GM23338 (cell line): ENCODE measurements at regions not wholly inside any gene's neighbourhood (a gene's known extent, or its start where the extent isn't known, plus 50 kb on each side); places are given as distances from the start of the nearest gene placed in this dataset.

Experiments used
- ATAC-seq: fragments of 200-7000 bp; cut with Tn5 transposase; 3 replicates; pipeline ENCODE4 v1.9.1; 2020
- DNase-seq: peaks from one replicate; pipeline ENCODE4 v3.0.0-alpha.2; 2015; ENCODE audit warnings: low spot score
- H2AFZ ChIP-seq: fragments of 200-600 bp; sonication (generic); 2 replicates; pipeline ENCODE4 v1.8.0; 2016; ENCODE audit warnings: antibody characterized with exemption, mild to moderate bottlenecking, moderate library complexity
- H3F3A ChIP-seq: fragments of 200-600 bp; sonication (generic); replicated peaks from 2 replicates; pipeline ENCODE4 v1.8.0; 2017; ENCODE audit warnings: antibody characterized with exemption, mixed run types, low read depth
- H3K27ac ChIP-seq: fragments of 200-600 bp; sonication (generic); 2 replicates; pipeline ENCODE4 v1.6.1; 2016; ENCODE audit warnings: low read depth
- H3K27me3 ChIP-seq: fragments of 200-600 bp; sonication (generic); 2 replicates; pipeline ENCODE4 v1.8.0; 2016; ENCODE audit warnings: mild to moderate bottlenecking, mixed run types, moderate library complexity; ENCODE audit not compliant: insufficient read depth
- H3K36me3 ChIP-seq: fragments of 200-600 bp; sonication (generic); 2 replicates; pipeline ENCODE4 v1.8.0; 2016; ENCODE audit warnings: mild to moderate bottlenecking; ENCODE audit not compliant: insufficient read depth
- H3K4me1 ChIP-seq: fragments of 200-600 bp; sonication (generic); 2 replicates; pipeline ENCODE4 v1.8.0; 2016; ENCODE audit warnings: mild to moderate bottlenecking, moderate library complexity; ENCODE audit not compliant: insufficient read depth
- H3K4me2 ChIP-seq: fragments of 200-600 bp; sonication (generic); 2 replicates; pipeline ENCODE4 v1.7.1; 2017; ENCODE audit warnings: mixed run types
- H3K4me3 ChIP-seq: fragments of 200-600 bp; sonication (generic); 2 replicates; pipeline ENCODE4 v1.6.1; 2016; ENCODE audit warnings: mixed run types
- H3K79me2 ChIP-seq: fragments of 200-600 bp; sonication (generic); replicated peaks from 2 replicates; pipeline ENCODE4 v1.8.0; 2017; ENCODE audit warnings: mild to moderate bottlenecking; ENCODE audit not compliant: insufficient read depth
- H3K9me2 ChIP-seq: fragments of 200-600 bp; sonication (generic); 2 replicates; pipeline ENCODE4 v1.8.0; 2017; ENCODE audit not compliant: insufficient read depth
- H4K20me1 ChIP-seq: fragments of 200-600 bp; sonication (generic); replicated peaks from 2 replicates; pipeline ENCODE4 v1.8.0; 2017; ENCODE audit warnings: mild to moderate bottlenecking; ENCODE audit not compliant: insufficient read depth
- H3K27ac Mint-ChIP-seq: 2 replicates; pipeline ENCODE4 v1.8.0; 2020; ENCODE audit warnings: inconsistent platforms, mild to moderate bottlenecking, moderate library complexity, mixed read lengths
- H3K27me3 Mint-ChIP-seq: 3 replicates; pipeline ENCODE4 v1.8.0; 2022; ENCODE audit warnings: low read depth, mild to moderate bottlenecking, moderate library complexity, mixed read lengths, inconsistent platforms; ENCODE audit not compliant: insufficient read depth, poor library complexity
- H3K36me3 Mint-ChIP-seq: 3 replicates; pipeline ENCODE4 v1.8.0; 2021; ENCODE audit warnings: low read depth, mild to moderate bottlenecking, inconsistent platforms, moderate library complexity, mixed read lengths
- H3K4me1 Mint-ChIP-seq: 3 replicates; pipeline ENCODE4 v1.8.0; 2020; ENCODE audit warnings: mild to moderate bottlenecking, inconsistent platforms, mixed read lengths
- H3K4me3 Mint-ChIP-seq: 3 replicates; pipeline ENCODE4 v1.8.0; 2021; ENCODE audit warnings: moderate library complexity, mild to moderate bottlenecking, inconsistent platforms, mixed read lengths
- H3K9me3 Mint-ChIP-seq: 3 replicates; pipeline ENCODE4 v1.8.0; 2020; ENCODE audit warnings: moderate library complexity, mild to moderate bottlenecking, inconsistent platforms, mixed read lengths
- CREB1 ChIP-seq: fragments of 250-450 bp; sonication (Bioruptor Pico); IDR thresholded peaks from 2 replicates; pipeline ENCODE4 v1.5.0; 2020; ENCODE audit warnings: low read depth, mild to moderate bottlenecking, moderate library complexity
- EZH2 ChIP-seq: fragments of 200-600 bp; sonication (generic); IDR thresholded peaks from one replicate; pipeline ENCODE4 v1.8.0; 2017; ENCODE audit warnings: antibody characterized with exemption, mild to moderate bottlenecking, low read depth; ENCODE audit not compliant: unreplicated experiment
- EZH2phosphoT487 ChIP-seq: fragments of 200-600 bp; sonication (generic); IDR thresholded peaks from one replicate; pipeline ENCODE4 v1.8.1; 2018; ENCODE audit warnings: antibody characterized with exemption; ENCODE audit not compliant: unreplicated experiment
- JUNB ChIP-seq: IDR thresholded peaks from one replicate; pipeline ENCODE4 v1.6.1; 2016; ENCODE audit warnings: antibody characterized with exemption; ENCODE audit not compliant: unreplicated experiment
- NANOG ChIP-seq: IDR thresholded peaks from 2 replicates; pipeline ENCODE4 v1.6.1; 2016; ENCODE audit warnings: antibody characterized with exemption, borderline replicate concordance
- POLR2AphosphoS5 ChIP-seq: IDR thresholded peaks from 2 replicates; pipeline ENCODE4 v1.6.1; 2016; ENCODE audit warnings: antibody characterized with exemption, low read depth
- STAT1 ChIP-seq: IDR thresholded peaks from one replicate; pipeline ENCODE4 v1.6.1; 2016; ENCODE audit warnings: antibody characterized with exemption; ENCODE audit not compliant: unreplicated experiment
- ZNF114 ChIP-seq: fragments of 250-450 bp; sonication (Bioruptor Pico); IDR thresholded peaks from 2 replicates; pipeline ENCODE4 v1.5.0; 2020; ENCODE audit warnings: mild to moderate bottlenecking, moderate library complexity
- ZNF331 ChIP-seq: fragments of 250-450 bp; sonication (Bioruptor Pico); IDR thresholded peaks from 2 replicates; pipeline ENCODE4 v1.5.0; 2020; ENCODE audit warnings: low read depth, mild to moderate bottlenecking, moderate library complexity
- TF ChIP-seq, protein P1 (sequence below): IDR thresholded peaks from one replicate; pipeline ENCODE4 v1.6.1; 2018; ENCODE audit warnings: antibody characterized with exemption; ENCODE audit not compliant: unreplicated experiment
- TF ChIP-seq, protein P2 (sequence below), 2 experiments: fragments of 200-600 bp in 1 of 2; sonication (generic) in 1 of 2; conservative IDR thresholded peaks; 2 replicates each; pipeline versions ENCODE4 v1.5.1 to v1.6.1; 2016 to 2017; ENCODE audit warnings: antibody characterized with exemption in 2 of 2, low read depth in 2 of 2, mild to moderate bottlenecking in 2 of 2, moderate library complexity in 1 of 2
- TF ChIP-seq, protein P3 (sequence below): fragments of 250-450 bp; sonication (Bioruptor Pico); IDR thresholded peaks from 2 replicates; pipeline ENCODE4 v1.5.0; 2020; ENCODE audit warnings: mild to moderate bottlenecking, moderate library complexity
- TF ChIP-seq, protein P4 (sequence below): IDR thresholded peaks from 2 replicates; pipeline ENCODE4 v1.6.1; 2016; ENCODE audit warnings: antibody characterized with exemption

DNA sequence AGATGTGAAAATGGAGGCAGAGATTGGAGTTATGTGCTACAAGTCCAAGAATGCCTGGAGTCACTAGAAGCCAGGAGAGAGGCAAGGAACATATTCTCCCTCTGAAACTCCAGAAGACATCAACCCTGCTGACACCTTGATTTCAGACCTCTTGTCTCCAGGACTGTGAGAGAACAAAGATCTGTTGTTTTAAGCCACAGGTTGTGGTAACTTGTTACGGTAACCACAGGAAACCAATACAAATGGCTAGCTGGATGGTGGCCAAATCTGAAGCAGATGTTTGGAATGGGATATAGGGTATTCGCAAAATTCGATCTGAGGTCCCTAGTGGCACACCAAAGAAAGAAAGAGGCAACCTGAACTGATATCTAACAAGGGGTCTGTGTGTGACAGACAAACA, 129.0 kb downstream of the HERPUD2 start (continued):
- TF ChIP-seq, protein P1, sequence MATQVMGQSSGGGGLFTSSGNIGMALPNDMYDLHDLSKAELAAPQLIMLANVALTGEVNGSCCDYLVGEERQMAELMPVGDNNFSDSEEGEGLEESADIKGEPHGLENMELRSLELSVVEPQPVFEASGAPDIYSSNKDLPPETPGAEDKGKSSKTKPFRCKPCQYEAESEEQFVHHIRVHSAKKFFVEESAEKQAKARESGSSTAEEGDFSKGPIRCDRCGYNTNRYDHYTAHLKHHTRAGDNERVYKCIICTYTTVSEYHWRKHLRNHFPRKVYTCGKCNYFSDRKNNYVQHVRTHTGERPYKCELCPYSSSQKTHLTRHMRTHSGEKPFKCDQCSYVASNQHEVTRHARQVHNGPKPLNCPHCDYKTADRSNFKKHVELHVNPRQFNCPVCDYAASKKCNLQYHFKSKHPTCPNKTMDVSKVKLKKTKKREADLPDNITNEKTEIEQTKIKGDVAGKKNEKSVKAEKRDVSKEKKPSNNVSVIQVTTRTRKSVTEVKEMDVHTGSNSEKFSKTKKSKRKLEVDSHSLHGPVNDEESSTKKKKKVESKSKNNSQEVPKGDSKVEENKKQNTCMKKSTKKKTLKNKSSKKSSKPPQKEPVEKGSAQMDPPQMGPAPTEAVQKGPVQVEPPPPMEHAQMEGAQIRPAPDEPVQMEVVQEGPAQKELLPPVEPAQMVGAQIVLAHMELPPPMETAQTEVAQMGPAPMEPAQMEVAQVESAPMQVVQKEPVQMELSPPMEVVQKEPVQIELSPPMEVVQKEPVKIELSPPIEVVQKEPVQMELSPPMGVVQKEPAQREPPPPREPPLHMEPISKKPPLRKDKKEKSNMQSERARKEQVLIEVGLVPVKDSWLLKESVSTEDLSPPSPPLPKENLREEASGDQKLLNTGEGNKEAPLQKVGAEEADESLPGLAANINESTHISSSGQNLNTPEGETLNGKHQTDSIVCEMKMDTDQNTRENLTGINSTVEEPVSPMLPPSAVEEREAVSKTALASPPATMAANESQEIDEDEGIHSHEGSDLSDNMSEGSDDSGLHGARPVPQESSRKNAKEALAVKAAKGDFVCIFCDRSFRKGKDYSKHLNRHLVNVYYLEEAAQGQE, result no peak

DNA sequence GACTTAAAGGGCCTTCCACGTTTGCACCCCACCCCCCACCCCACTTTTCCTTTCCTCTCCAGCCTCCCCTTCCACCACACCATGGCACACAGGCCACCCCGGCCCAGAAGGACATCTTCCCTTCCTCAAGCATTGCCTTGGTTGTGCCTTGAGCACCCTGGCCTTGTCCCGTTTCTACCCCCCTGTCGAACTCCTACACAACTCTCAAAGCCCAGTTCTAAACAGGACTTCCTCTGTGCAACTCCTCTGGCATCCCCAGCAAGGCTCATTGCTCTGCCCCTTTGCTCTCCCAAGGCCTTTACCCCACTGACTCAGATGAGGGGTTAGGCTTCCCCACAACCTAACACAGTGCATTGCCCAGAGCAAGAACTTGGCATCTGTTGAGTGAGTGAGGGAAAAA, 136.1 kb downstream of the HERPUD2 start:
- Histone ChIP-seq H4K20me1 (no peaks in the 10 kb centered on the region), H3K9me2 (no peaks in the 10 kb centered on the region), H3K79me2 (no peaks in the 10 kb centered on the region), H2AFZ (no peak overlapping the region), H3K36me3 (no peaks in the 10 kb centered on the region), H3K27me3 (no peaks in the 10 kb centered on the region), H3K4me2 (no peak overlapping the region), H3F3A (no peaks in the 10 kb centered on the region), H3K4me3 (no peak overlapping the region), H3K27ac (no peak overlapping the region), H3K4me1 (no peaks in the 10 kb centered on the region)
- H3K27ac Mint-ChIP-seq, result no peak overlapping the region
- H3K4me3 Mint-ChIP-seq, result no peak overlapping the region
- no peaks in the 10 kb centered on the region for H3K27me3 Mint-ChIP-seq
- H3K4me1 Mint-ChIP-seq, result no peaks in the 10 kb centered on the region
- H3K9me3 Mint-ChIP-seq, result no peaks in the 10 kb centered on the region
- no peaks in the 10 kb centered on the region for H3K36me3 Mint-ChIP-seq
- no peak for DNase-seq
- no peak for ATAC-seq
- TF ChIP-seq EZH2phosphoT487 (no peak), JUNB (no peak), CREB1 (CRISPR knock-in tag) (no peak), NANOG (no peak), POLR2AphosphoS5 (no peak), STAT1 (no peak), EZH2 (no peak), ZNF331 (CRISPR knock-in tag) (no peak), ZNF114 (CRISPR knock-in tag) (no peak)
- TF ChIP-seq, protein P2, sequence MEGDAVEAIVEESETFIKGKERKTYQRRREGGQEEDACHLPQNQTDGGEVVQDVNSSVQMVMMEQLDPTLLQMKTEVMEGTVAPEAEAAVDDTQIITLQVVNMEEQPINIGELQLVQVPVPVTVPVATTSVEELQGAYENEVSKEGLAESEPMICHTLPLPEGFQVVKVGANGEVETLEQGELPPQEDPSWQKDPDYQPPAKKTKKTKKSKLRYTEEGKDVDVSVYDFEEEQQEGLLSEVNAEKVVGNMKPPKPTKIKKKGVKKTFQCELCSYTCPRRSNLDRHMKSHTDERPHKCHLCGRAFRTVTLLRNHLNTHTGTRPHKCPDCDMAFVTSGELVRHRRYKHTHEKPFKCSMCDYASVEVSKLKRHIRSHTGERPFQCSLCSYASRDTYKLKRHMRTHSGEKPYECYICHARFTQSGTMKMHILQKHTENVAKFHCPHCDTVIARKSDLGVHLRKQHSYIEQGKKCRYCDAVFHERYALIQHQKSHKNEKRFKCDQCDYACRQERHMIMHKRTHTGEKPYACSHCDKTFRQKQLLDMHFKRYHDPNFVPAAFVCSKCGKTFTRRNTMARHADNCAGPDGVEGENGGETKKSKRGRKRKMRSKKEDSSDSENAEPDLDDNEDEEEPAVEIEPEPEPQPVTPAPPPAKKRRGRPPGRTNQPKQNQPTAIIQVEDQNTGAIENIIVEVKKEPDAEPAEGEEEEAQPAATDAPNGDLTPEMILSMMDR (conservative IDR thresholded peaks at IDR 0.05; ENCODE audit: low read depth in 2 of 2), result no peak
- TF ChIP-seq, protein P3, sequence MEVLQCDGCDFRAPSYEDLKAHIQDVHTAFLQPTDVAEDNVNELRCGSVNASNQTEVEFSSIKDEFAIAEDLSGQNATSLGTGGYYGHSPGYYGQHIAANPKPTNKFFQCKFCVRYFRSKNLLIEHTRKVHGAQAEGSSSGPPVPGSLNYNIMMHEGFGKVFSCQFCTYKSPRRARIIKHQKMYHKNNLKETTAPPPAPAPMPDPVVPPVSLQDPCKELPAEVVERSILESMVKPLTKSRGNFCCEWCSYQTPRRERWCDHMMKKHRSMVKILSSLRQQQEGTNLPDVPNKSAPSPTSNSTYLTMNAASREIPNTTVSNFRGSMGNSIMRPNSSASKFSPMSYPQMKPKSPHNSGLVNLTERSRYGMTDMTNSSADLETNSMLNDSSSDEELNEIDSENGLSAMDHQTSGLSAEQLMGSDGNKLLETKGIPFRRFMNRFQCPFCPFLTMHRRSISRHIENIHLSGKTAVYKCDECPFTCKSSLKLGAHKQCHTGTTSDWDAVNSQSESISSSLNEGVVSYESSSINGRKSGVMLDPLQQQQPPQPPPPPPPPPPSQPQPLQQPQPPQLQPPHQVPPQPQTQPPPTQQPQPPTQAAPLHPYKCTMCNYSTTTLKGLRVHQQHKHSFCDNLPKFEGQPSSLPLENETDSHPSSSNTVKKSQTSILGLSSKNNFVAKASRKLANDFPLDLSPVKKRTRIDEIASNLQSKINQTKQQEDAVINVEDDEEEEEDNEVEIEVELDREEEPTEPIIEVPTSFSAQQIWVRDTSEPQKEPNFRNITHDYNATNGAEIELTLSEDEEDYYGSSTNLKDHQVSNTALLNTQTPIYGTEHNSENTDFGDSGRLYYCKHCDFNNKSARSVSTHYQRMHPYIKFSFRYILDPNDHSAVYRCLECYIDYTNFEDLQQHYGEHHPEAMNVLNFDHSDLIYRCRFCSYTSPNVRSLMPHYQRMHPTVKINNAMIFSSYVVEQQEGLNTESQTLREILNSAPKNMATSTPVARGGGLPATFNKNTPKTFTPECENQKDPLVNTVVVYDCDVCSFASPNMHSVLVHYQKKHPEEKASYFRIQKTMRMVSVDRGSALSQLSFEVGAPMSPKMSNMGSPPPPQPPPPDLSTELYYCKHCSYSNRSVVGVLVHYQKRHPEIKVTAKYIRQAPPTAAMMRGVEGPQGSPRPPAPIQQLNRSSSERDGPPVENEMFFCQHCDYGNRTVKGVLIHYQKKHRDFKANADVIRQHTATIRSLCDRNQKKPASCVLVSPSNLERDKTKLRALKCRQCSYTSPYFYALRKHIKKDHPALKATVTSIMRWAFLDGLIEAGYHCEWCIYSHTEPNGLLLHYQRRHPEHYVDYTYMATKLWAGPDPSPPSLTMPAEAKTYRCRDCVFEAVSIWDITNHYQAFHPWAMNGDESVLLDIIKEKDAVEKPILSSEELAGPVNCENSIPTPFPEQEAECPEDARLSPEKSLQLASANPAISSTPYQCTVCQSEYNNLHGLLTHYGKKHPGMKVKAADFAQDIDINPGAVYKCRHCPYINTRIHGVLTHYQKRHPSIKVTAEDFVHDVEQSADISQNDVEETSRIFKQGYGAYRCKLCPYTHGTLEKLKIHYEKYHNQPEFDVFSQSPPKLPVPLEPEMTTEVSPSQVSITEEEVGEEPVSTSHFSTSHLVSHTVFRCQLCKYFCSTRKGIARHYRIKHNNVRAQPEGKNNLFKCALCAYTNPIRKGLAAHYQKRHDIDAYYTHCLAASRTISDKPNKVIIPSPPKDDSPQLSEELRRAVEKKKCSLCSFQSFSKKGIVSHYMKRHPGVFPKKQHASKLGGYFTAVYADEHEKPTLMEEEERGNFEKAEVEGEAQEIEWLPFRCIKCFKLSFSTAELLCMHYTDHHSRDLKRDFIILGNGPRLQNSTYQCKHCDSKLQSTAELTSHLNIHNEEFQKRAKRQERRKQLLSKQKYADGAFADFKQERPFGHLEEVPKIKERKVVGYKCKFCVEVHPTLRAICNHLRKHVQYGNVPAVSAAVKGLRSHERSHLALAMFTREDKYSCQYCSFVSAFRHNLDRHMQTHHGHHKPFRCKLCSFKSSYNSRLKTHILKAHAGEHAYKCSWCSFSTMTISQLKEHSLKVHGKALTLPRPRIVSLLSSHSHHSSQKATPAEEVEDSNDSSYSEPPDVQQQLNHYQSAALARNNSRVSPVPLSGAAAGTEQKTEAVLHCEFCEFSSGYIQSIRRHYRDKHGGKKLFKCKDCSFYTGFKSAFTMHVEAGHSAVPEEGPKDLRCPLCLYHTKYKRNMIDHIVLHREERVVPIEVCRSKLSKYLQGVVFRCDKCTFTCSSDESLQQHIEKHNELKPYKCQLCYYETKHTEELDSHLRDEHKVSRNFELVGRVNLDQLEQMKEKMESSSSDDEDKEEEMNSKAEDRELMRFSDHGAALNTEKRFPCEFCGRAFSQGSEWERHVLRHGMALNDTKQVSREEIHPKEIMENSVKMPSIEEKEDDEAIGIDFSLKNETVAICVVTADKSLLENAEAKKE (CRISPR knock-in tag), result no peak
- TF ChIP-seq, protein P4, sequence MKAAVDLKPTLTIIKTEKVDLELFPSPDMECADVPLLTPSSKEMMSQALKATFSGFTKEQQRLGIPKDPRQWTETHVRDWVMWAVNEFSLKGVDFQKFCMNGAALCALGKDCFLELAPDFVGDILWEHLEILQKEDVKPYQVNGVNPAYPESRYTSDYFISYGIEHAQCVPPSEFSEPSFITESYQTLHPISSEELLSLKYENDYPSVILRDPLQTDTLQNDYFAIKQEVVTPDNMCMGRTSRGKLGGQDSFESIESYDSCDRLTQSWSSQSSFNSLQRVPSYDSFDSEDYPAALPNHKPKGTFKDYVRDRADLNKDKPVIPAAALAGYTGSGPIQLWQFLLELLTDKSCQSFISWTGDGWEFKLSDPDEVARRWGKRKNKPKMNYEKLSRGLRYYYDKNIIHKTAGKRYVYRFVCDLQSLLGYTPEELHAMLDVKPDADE, result no peak
